ENCODE measurements at regions not wholly inside any gene's neighbourhood (a gene's known extent, or its start where the extent isn't known, plus 50 kb on each side); places are given as distances from the start of the nearest gene placed in this dataset.

DNA sequence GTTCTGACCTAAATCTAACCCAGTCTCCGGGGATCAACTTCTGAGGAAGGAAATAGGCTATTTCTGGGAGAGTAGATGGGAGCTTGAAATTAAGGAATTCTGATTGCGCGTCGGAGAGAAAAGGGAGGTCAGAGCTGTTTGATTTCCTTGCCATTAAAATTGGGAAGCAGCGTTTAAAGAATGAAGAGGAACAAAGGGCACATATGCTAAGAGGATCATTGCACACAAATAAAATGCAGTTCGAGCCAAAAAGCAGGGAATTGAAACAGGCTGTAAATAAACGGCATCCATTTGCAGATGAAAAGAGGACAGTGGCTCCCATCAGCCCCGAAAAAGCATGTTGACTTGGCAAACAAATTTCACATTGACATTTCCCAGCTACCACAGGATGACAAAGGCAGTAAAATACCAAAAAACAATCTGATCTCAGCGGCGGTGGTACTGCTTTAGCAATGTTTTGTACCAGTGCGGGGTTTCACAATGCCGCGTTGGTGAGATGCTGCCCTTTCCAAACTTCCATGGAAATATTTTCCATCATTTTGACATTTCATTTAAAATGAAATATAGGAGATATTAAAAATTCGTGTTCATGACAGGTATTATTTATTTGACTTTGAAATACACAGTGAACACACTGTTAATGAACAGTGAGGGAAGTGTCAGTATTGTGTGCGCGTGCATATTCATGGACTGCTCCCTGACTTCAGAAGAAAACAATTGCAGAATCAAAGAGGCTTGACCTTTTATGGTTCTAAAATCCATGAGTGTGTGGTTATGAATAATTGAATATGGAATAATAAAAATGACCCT is 108.8 kb downstream of the SQOR start:
- DNase-seq = no peak

DNA sequence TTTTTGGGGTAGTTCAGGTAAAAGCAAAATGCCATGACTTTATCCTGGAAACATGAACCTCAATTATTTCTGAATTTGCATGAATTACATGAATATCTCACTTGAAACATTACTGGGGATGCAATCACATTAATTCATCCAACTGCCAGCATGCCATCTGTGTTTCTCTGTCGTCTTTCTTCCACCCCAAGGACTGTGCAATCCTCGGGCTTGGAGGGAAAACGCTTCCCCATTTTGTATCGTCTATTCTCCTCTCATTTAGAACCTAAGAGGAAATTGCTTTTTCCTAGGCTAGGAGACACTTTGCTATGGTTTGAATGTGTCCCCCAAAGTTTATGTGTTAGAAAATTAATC is 109.4 kb downstream of the SQOR start:
- no peak for DNase-seq

DNA sequence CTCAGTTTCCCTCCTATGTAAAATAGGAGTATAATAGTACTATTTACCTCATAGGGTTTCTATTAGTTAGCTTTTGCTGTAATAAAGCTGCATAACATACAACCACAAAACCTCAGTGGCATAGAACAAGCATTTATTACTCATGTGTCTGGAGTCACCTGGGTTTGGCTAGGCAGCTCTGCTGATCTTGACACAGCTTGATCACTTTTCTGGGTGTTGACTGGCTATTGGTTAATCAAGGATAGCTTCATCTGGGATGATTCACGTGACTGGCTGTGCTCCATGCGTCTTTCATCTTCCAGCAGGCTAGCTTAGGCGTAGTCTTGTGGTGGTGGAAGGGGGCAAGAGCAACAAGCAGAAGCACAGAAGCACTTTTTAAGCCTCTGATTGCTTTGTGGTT is 112.6 kb downstream of the SQOR start:
- no peak for DNase-seq

DNA sequence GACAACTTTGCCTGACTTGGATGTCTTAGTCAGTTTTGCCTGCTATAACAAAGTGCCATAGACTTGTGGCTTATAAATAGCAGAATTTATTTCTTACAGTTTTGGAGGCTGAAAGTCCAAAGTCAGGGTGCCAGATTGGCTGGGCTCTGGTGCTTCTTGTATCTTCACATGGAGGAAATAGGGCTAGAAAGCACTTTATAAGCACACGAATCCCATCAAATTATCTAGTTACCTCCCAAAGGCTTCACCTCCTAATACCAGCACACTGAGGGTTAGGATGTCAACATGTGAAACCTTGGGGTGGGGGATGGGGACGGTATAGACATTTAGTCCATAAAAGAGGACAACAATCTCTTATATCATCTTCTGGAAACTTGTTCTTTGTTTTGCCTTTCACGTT is 116.8 kb downstream of the SQOR start:
- DNase-seq = no peak

DNA sequence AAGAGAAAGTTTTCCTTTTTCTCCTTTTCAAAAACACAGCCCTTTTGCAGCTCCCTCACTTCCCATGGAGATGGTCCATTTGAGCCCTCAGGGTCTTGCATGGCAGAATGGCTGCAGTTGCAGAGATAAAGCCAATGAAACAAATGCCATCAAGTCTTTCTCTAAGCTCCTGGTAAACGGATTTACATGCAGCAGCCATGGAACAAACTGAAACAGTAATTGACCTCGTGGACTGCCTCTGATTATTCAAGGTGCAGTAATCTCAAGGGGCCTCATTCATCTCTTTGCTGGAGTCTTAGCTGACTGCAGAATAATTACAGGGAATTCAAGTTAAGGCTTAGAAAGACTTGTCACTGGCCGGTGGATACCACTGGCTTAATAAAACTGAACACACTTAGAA is 125.1 kb downstream of the SQOR start:
- DNase-seq = no peak

DNA sequence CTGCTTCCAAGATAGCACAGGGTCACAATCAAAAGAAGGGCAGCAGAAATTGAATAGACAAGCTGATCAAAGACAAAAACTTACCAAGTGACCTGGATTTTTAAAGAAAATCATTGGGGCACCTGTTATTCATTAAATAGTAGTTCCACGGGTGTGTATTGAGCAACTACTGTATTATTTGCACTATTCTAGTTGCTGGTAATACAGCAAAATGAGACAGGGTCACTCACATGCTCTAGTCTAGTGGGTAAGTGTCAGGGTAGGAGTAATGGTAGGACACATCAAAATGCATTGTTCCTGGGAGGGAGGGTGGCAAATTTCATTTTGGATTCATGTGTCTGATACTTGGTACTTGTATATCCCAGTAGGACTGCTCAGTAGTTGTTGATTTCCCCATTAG is 127.9 kb downstream of the SQOR start:
- no peak for DNase-seq

DNA sequence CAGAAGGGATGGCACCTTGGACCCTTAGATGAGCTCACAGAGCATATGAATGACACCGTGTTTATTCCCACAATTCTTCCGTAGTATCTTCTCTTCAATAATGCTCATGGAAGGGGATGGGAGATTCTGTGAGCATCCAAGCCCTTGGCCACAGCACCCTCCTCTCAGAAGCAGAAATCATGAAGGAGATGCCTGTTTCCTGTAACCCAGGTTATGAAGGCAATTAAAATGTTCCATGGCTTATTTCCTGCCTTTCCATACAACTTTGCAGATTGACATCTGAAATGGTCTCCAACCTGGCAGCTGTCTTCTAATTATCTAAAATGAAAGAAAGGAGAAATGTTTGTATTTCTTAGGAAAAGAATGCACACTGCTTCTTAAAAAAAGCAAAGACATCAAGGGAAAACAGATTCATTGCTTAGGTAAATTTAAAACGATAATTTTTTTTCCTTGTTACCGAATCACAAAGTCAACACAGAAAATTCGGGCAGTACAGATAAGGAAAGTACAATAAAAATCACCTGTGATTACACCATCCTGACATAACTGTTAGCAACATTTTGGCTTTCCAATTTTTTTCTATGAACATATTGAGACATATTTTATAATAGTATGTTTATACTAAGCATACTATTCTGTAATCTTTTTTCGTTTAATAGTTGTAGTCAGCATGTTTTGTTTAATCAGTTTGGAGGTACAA is 128.5 kb downstream of the SQOR start:
- DNase-seq = no peak

DNA sequence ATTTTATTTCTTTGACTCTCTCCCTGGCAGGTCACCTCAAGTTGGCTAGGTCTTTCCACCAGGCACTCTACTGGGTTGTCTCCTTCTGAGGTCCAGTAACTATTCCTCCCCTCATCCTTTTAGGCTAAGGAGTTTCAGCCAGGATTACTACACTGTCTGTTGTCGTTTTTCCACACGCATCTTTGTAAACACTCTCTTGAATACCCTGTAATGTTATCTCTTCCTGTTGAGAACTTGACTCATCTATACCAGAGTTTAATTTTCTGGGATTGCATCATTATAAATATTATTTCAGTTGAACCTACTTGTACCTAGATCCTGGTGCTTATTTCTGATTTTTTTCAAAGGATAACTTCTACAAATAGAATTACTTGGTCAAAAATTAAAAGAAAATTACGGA is 138.3 kb downstream of the SQOR start:
- no peak for DNase-seq

DNA sequence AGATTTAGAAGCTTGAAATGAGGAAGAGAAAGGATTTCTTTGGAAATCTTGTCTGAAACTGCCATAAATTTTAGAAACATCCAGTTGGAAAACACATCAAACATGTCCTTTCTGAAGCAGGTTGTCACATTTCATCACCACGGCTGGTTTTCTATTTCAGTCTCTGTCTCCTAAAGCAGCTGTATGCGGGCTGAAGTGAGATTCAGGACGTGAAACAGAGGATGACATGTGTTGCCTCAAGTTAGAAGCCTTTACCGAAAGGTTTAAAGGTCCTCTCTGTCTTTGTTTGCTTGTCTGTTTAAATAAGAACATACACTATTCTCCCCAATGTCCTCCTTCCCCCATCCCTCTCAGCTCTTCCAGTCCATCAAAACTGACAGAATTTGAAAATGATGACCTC is 141.9 kb downstream of the SQOR start:
- no peak for DNase-seq

DNA sequence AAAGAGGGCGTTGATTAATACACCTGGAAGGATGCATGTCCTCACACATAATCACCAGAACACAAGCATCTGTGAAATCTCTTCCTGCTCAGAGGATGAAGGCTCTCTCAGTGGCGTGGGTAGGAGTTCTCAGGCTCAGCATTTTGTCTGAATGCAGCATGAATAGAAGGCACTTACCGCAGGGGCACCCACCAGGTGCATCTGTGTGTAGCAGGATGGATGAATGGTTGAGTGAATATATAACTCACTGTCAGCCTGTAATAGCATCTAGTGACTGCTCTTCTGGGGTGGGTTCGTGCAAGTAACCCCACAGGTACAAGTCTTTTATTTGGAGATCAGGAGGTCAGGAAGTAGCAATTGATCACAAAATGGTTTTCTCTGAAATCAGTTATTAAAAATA is 143.0 kb downstream of the SQOR start:
- no peak for DNase-seq

DNA sequence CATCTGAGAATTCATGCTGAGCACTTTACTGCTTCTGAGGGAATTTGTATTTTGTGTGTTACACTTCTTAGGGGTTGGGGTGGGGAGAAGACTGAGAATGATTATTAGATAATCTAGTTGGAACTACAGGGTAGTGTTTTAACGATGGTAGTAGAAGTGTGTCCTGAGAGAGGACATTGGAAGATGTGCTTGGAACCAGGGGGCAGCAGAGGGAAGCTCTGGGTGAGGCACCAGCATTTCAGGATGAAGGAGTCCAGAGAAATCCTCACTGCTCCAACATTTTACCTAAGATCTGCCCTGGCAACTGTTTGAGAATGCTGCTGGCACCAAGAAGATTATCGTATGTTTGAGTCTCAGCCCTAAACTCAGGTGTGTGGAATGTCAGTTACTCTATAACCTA is 145.5 kb downstream of the SQOR start:
- no peak for DNase-seq

DNA sequence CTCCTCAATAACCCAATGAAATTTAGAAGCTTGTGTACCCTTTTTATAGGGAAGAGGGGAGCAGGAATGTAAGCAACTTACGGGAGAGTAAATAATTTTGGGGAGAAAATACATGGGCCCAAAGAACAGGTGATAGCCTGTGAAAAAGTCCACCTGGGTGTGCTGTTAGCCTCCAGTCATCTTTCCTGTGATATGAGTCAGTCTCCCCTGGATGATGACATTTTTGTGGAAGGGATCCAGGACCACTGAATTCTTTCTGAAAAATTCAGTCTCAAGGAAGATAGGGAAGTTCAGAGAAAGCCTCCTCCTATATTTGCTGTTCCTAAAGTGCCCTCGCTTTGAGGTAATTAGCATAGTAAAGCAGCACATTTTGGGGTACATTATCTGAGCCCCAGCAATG is 149.8 kb downstream of the SQOR start:
- DNase-seq = no peak

DNA sequence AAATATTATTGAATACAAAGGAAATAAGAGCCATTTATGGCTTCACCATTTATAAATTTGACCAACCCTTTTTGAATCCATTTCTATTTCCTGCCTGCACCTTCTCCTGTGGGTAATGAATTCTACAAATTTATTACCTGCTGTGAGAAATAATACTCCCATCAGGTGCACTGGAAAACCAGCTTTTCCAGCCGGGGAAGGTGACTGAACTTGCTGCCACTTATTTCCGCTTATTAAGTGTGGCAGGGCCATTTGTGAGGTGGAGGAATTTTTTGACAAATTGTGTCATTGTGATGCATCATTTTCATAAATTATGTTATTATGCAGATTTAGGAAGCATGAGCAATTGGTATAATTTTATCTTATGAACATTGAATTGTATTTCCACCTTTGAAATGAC is 151.1 kb downstream of the SQOR start:
- DNase-seq = no peak

DNA sequence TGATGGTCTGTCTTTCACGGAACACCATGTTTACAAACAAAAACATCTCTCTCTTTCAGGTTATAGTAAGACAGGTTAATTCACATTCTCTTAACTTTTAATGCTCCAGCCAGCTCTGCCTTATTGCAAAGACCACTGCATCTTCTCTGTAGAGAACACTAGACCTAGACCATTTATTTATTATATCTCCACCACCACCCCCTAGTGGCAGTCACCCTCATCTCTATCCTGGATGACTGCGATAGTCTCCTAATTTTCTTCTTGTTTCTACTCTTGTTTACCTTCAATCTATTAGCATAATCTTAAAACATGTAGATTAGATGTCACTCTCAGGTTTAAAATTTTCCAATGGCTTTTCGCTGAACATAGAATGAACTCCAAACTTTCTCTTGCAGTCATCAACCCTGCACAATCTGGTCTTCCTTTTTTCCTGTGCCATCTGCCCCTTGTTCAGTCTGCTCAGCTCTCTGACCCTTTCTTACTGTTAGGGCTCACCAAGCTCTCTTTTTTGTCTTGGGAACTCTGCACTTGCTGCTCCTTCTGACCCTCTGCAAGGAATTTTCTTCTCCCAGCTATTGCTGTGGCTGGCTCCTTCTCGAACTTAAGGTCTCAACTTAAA is 155.6 kb downstream of the SQOR start:
- DNase-seq = no peak

DNA sequence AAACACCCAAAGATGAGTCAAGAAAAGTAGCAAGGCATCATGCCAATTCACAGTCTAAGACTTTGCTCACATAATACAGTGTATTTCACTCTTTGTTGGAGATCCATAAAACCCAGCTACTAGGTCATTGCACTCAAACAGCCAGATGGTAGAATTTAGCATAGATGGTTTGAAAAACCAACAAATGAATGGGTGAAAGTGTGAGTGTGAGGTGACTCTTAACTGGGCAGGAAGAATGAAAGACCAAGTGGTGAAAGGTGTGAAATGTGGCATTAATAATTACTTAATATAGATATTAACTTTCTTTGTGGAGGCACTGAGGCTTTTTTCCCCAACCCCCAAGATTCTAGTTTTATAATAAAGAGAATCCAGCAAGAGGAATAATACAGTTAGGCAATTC is 159.5 kb downstream of the SQOR start:
- DNase-seq = no peak

DNA sequence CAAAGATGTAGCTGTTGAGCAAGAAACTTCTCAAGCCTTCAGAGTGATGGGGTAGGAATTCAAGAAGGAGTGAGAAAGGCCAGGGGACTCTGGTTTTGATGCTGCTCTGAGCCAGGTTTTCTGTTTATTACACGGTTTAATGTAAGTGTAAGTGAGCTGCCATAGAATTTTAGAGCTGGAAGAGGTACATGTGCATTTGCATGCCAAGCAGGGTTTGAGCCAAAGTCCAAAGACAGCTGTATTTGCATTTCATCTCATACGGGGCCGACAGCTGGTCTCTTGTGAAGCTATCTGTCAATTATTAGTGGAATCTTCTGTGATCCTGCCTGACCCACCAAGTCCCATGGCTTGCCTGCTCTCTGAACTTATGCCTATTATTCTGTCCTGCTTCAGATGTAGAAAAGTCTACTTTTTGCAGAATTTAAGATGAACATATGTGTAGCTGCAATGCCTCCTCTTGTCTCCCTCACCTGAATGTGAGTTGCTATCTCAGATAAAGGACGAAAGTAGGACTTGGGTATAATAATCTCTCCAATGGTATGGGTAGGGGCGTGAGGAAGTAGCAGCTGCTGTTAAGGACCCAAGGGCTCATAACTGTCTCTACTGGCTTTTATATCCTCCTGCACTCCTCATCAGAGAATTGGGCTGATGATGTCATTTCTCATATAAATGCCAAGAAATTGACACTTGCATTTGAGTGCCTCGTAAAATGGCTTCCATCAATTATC is 160.0 kb downstream of the SQOR start:
- no peak for DNase-seq

DNA sequence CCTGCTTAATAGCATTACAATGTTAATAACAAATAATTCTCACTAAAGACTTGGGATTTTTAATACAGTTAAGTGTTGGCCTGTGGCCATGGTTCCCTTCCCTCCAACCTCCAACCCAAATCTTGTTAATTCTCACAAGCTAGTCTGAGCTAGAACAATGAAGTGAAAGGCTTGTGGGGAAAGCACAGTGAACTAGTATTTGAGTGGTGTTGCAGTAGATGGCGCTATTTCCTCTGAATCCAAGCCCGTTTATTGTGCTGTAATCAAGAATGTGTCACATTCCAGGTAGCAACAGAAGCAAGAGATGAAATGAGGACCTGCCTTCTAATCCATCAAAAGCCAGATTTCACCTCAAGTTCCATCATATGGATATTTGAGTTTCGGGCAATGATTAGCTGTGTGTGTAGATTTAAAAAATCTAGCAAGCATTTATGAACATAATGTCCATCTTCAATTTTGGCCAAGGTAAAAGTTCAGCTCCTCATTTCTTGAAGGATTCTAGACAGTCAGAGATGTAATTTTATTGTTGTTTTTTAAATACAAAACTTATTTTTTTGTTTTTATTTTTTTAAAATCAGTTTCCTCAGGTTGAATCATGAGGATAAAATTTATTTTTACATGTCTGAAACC is 160.7 kb downstream of the SQOR start:
- no peak for DNase-seq

DNA sequence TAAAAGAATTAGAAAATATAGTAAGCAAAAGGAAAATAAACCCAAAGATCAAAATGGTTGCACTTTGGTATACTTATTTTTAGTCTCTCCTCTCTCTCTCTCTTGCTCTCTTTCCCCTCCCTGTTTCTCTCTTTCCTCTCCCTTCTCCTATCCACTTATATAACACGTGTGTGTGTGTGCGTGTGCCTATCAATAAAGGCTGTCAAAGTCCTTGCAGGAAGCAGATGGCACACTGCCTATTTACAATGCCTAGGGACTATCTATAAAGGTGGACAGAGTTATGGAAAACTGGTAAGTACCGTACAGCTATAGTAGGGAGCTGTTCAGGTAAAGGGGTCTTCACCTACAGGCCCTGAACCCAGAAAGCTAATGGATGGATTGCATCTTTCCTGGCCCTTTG is 161.6 kb downstream of the SQOR start:
- no peak for DNase-seq

DNA sequence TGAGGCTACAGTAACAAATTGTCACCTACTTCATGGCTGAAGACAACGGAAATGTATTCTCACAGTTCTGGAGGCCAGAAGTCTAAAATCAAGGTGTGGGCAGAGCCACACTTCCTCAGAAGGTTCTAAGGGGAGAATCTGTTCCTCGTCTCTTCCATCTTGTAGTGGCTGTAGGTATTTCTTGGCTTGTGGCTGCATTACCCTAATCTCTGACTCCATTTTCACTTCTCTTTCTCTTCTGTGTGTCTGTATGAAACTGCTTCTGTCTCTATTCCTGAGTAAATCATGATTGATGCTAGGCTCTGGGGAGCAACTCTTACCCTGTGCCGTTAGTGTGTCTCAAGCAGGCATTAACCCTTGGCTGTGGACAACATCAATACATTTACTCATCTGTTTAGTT is 164.7 kb downstream of the SQOR start:
- DNase-seq = no peak

DNA sequence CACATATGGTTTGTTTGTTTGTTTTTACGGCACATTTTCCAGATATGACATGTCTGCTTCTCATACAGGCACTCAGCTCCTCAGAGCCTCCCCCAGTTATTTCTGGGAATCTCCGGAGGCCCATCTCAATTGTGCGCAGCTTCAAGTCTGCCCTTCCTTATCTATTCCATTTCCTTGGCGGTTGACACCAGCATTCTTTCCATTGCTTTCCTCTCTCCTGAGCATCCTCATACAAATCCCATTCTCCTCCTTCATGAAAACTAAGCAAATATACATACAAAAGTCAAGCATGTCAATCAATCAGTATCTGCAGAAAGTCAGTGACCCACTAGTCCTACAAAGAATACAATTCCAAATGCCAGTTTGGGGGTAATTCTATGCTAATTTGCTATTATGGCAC is 166.7 kb downstream of the SQOR start:
- no peak for DNase-seq

DNA sequence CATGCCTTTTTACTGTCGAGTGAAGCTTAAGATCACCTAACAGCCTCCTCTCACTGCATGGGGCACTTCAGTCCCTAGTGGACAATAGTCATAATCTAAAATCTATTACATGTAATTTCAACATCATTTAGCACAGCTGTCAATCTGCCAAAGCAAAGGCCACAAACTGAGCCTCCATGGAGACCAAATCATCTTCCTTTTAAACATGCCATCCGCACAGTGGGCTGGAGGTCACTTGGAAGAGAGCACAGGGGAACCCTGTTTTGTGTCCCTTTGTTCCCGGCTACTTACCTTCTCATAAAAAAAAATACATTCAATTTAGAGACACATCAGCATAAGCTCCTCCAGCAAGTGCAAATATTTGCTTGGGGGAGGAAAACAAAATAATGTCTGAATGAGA is 167.3 kb downstream of the SQOR start:
- no peak for DNase-seq

DNA sequence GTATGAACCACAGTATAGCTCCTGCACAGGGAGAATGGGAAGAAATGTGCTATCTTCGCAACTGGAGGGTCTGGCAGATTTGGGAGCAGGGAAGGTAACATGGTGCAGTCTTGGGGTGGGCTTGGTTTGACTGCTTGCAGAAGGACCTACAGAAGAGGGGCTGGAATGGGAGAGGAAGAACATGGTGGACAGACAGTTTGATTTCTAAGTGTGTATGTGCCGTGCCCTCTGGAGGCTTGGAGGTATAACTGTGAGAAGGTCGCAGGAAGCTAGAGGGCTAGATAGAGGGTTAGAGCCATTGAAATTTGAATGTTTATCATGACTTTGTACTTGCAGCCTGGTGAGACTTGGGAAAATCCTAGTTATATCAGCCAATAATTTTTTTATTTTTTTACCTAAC is 169.2 kb downstream of the SQOR start:
- no peak for DNase-seq

DNA sequence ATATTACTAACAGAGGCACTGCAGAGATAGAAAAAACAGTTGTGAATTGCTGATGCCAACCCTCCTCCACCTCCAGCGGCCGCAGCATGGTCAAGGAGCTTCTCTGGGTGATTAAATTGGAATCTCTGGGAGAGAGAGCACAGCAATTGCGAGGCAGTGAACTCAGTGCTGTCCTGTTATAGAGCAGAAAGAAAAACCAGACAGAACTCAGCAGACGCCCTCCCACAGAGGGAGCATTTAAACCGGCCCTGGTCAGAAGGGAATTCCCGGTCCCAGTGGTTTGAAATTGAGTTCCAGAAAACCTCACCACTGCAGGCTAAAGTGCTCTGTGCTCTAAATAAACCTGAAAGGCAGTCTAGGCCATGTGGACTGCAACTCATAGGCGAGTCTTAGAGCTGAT is 175.4 kb downstream of the SQOR start:
- DNase-seq = no peak

Data from CD4-positive, alpha-beta T cell treated with Interferon gamma for 1 hour (primary cell).